Tibial artery (tissue), 4 donors: ENCODE measurements at regions not wholly inside any gene's neighbourhood (a gene's known extent, or its start where the extent isn't known, plus 50 kb on each side); places are given as distances from the start of the nearest gene placed in this dataset.

Source experiments
- DNase-seq, 2 donors: peaks; one replicate each; pipeline ENCODE4 v3.0.0-alpha.2; 2019
- H3K27ac ChIP-seq, 2 donors: fragments of 200-600 bp; sonication (generic) in 1 of 2; 1 replicate in 1 of 2; 2 replicates in 1 of 2; pipeline ENCODE4 v1.5.1; 2018 to 2019; ENCODE audit warnings: mild to moderate bottlenecking in 1 of 2
- H3K27me3 ChIP-seq, 2 donors: fragments of 200-600 bp; sonication (generic) in 1 of 2; one replicate each; pipeline versions ENCODE4 v1.5.1 to v1.6.0; 2016 to 2019
- H3K36me3 ChIP-seq, 3 donors: fragments of 200-600 bp; sonication (generic) in 2 of 3; one replicate each; pipeline ENCODE4 v1.5.1; 2016 to 2019; ENCODE audit warnings: mild to moderate bottlenecking in 2 of 3
- H3K4me1 ChIP-seq, 4 donors: fragments of 200-600 bp; sonication (generic) in 2 of 4; 1 replicate in 3 of 4; 2 replicates in 1 of 4; pipeline ENCODE4 v1.5.1; 2016 to 2019
- H3K4me3 ChIP-seq, 2 donors: fragments of 200-600 bp; sonication (generic) in 1 of 2; 1 replicate in 1 of 2; 2 replicates in 1 of 2; pipeline ENCODE4 v1.5.1; 2018 to 2019; ENCODE audit warnings: mild to moderate bottlenecking in 2 of 2
- H3K9me3 ChIP-seq, 3 donors: fragments of 200-600 bp; sonication (generic) in 1 of 3; one replicate each; pipeline ENCODE4 v1.5.1; 2016 to 2019
- CTCF ChIP-seq, 2 experiments: fragments of 200-600 bp in 1 of 2; fragments of 450-650 bp in 1 of 2; IDR thresholded peaks; one replicate each; pipeline ENCODE4 v1.5.1; 2017 to 2019; ENCODE audit warnings: antibody characterized with exemption in 2 of 2, mild to moderate bottlenecking in 1 of 2, moderate library complexity in 1 of 2
- intact Hi-C: fragments of 100-400 bp; cut with DNase I; formaldehyde crosslinking; loops from one replicate; pipeline ENCODE4 v1.15.0; 2023; ENCODE audit warnings: low total_unique reads

GRCh38 chr6:15913573-15913972, 215.3 kb upstream of the MYLIP start:
- H3K9me3 ChIP-seq: no peaks in the 10 kb centered on the region
- intact Hi-C loops: no loop called here
- H3K36me3 ChIP-seq: no peaks in the 10 kb centered on the region
- H3K27ac ChIP-seq: no peak overlapping the region
- H3K4me1 ChIP-seq: no peaks in the 10 kb centered on the region
- H3K27me3 ChIP-seq: no peaks in the 10 kb centered on the region
- DNase-seq: no peak
- TF ChIP-seq CTCF (IDR thresholded peaks at IDR 0.05): no peak
- no peak overlapping the region for H3K4me3 ChIP-seq

DNA sequence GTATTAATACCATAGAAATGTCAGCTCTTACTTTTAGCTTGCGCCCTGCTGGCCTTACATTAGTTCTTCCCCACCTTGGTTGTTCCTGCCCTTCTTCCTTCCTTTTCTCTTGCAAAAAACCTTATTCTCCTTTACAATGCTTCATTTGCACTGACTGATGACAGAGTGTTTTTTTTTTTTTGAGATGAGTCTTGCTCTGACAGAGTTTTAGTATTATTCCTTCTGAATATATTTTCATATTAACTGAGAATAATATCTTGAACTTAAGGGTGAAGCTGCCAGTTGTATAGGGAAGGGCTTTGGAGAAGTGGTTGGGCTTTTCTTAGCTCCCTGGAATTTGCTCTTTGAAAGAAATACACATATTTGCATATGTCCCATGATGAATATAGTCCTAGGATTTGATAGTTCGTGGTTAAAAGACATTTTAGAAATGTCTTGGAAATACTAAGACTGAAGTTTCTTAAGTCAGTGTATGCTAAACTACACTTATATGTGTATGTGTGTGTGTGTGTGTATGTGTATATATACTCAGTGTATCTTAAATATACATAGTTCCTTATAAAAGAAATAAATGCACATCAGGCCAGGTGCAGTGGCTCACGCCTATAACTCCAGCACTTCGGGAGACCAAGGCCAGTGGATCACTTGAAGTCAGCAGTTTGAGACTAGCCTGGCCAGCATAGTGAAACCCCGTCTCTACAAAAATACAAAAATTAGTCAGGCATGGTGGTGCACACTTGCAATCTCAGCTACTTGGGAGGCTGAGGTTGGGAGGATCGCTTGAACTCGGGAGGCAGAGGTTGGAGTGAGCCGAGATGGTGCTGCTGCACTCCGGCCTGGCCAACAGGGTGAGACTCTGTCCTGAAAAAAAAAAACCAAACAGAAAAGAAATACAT, 216.1 kb upstream of the MYLIP start:
- Histone ChIP-seq H3K4me3 (no peak overlapping the region), H3K4me1 (no peaks in the 10 kb centered on the region), H3K27me3 (no peaks in the 10 kb centered on the region), H3K27ac (no peak overlapping the region), H3K36me3 (no peaks in the 10 kb centered on the region), H3K9me3 (no peaks in the 10 kb centered on the region)
- no peak for DNase-seq
- intact Hi-C loops: no loop called here
- no peak for TF ChIP-seq CTCF (IDR thresholded peaks at IDR 0.05)

DNA sequence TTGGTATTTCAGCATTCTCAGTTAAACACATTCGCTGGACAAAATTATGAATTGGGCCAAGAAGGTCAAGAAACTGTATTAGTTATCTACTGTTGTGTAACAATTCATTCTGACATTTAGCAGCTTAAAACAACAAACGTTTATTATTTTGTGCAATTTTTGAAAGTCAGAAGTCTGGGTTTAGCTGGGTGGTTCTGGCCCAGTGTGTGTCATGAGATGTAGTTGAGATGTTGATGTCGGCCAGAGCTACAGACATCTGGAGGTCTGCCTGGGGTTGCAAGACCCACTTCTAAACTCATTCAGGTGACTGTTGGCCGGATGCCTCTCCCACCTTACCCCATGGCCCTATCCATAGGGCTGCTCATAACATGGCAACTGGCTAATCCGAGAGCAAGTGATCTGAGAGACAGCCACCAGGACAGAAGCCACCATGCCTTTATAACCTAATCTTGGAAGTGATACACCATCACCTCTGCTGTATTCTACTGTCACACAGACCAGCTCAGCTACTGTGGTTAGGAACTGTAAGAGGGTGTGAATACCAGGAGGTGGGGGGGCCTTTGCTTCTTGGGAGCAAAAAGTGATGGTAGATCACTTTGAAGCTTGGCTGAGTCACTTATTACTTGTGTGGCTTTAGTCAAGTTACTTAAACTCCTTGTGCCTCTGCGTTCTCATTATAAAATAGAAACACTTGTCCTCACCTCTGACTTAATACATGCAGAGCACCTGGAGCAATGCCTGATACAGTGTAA, 217.0 kb upstream of the MYLIP start:
- TF ChIP-seq CTCF (IDR thresholded peaks at IDR 0.05): no peak
- Histone ChIP-seq H3K27me3 (no peaks in the 10 kb centered on the region), H3K9me3 (no peaks in the 10 kb centered on the region), H3K4me3 (no peak overlapping the region), H3K27ac (no peak overlapping the region), H3K36me3 (no peaks in the 10 kb centered on the region), H3K4me1 (no peaks in the 10 kb centered on the region)
- DNase-seq: no peak
- intact Hi-C loops: no loop called here

- H3K27me3 ChIP-seq: no peaks in the 10 kb centered on the region
- H3K4me3 ChIP-seq: no peak overlapping the region
- no peak for TF ChIP-seq CTCF (IDR thresholded peaks at IDR 0.05)
- DNase-seq: no peak
- H3K27ac ChIP-seq: no peak overlapping the region
- H3K36me3 ChIP-seq: no peaks in the 10 kb centered on the region
- H3K9me3 ChIP-seq: no peaks in the 10 kb centered on the region
- intact Hi-C loops: no loop called here
- no peaks in the 10 kb centered on the region for H3K4me1 ChIP-seq
Measured at GRCh38 chr6:15909290-15910070, 219.4 kb upstream of the MYLIP start.

- intact Hi-C loops: no loop called here
- no peak for TF ChIP-seq CTCF (IDR thresholded peaks at IDR 0.05)
Measured at GRCh38 chr6:15908871-15909270, 220.0 kb upstream of the MYLIP start.

More at GRCh38 chr6:15908871-15909270, 220.0 kb upstream of the MYLIP start:
- Histone ChIP-seq H3K27ac (no peak overlapping the region), H3K4me1 (no peaks in the 10 kb centered on the region), H3K36me3 (no peaks in the 10 kb centered on the region), H3K9me3 (no peaks in the 10 kb centered on the region), H3K27me3 (no peaks in the 10 kb centered on the region), H3K4me3 (no peak overlapping the region)
- DNase-seq: no peak
